ENCODE measurements at regions not wholly inside any gene's neighbourhood (a gene's known extent, or its start where the extent isn't known, plus 50 kb on each side); places are given as distances from the start of the nearest gene placed in this dataset.

- no peak for ATAC-seq (ENCODE audit: insufficient number of reproducible peaks, low FRiP score, low read depth)
- no peak overlapping the region for H3K27ac ChIP-seq
- no peaks in the 10 kb centered on the region for H3K4me1 ChIP-seq (ENCODE audit: control insufficient read depth in 1 of 2, low read depth in 2 of 2)
- no peak overlapping the region for H3K4me3 ChIP-seq
- H3K36me3 ChIP-seq = no peaks in the 10 kb centered on the region
- no peaks in the 10 kb centered on the region for H3K9me3 ChIP-seq
- H3K27me3 ChIP-seq (replicated peaks; ENCODE audit: insufficient read depth) = no peaks in the 10 kb centered on the region
- no peak for DNase-seq (ENCODE audit: low spot score)
- TF ChIP-seq CTCF (IDR thresholded peaks at IDR 0.05) = no peak
These were observed 911.7 kb upstream of the NCAM2 start for GRCh38 chr21:20086508-20086907.

GRCh38 chr21:20106368-20106767 is 891.8 kb upstream of the NCAM2 start:
- Histone ChIP-seq H3K36me3 (no peaks in the 10 kb centered on the region), H3K4me1 (ENCODE audit: control insufficient read depth in 1 of 2, low read depth in 2 of 2) (no peaks in the 10 kb centered on the region), H3K27me3 (replicated peaks; ENCODE audit: insufficient read depth) (no peaks in the 10 kb centered on the region), H3K27ac (no peak overlapping the region), H3K4me3 (no peak overlapping the region), H3K9me3 (no peaks in the 10 kb centered on the region)
- DNase-seq (ENCODE audit: low spot score) (no peak), ATAC-seq (ENCODE audit: insufficient number of reproducible peaks, low FRiP score, low read depth) (no peak)
- no peak for TF ChIP-seq CTCF (IDR thresholded peaks at IDR 0.05)

- Histone ChIP-seq H3K4me3 (no peak overlapping the region), H3K4me1 (ENCODE audit: control insufficient read depth in 1 of 2, low read depth in 2 of 2) (no peaks in the 10 kb centered on the region), H3K27ac (no peak overlapping the region), H3K27me3 (replicated peaks; ENCODE audit: insufficient read depth) (no peaks in the 10 kb centered on the region), H3K9me3 (no peaks in the 10 kb centered on the region), H3K36me3 (no peaks in the 10 kb centered on the region)
- ATAC-seq (ENCODE audit: insufficient number of reproducible peaks, low FRiP score, low read depth) = no peak
- no peak for DNase-seq (ENCODE audit: low spot score)
- TF ChIP-seq CTCF (IDR thresholded peaks at IDR 0.05) = no peak
These were observed 890.2 kb upstream of the NCAM2 start for GRCh38 chr21:20108016-20108415.

- Histone ChIP-seq H3K4me3 (no peak overlapping the region), H3K4me1 (ENCODE audit: control insufficient read depth in 1 of 2, low read depth in 2 of 2) (no peaks in the 10 kb centered on the region), H3K27me3 (replicated peaks; ENCODE audit: insufficient read depth) (no peaks in the 10 kb centered on the region), H3K36me3 (no peaks in the 10 kb centered on the region), H3K27ac (no peak overlapping the region), H3K9me3 (no peaks in the 10 kb centered on the region)
- TF ChIP-seq CTCF (IDR thresholded peaks at IDR 0.05) = no peak
- no peak for ATAC-seq (ENCODE audit: insufficient number of reproducible peaks, low FRiP score, low read depth)
- no peak for DNase-seq (ENCODE audit: low spot score)
These were observed 889.2 kb upstream of the NCAM2 start for GRCh38 chr21:20108976-20109540.

- TF ChIP-seq CTCF (IDR thresholded peaks at IDR 0.05) = no peak
- no peaks in the 10 kb centered on the region for H3K9me3 ChIP-seq
- H3K27me3 ChIP-seq (replicated peaks; ENCODE audit: insufficient read depth) = no peaks in the 10 kb centered on the region
- ATAC-seq (ENCODE audit: insufficient number of reproducible peaks, low FRiP score, low read depth) (no peak), DNase-seq (ENCODE audit: low spot score) (no peak)
- H3K4me3 ChIP-seq = no peak overlapping the region
- no peak overlapping the region for H3K27ac ChIP-seq
- H3K4me1 ChIP-seq (ENCODE audit: control insufficient read depth in 1 of 2, low read depth in 2 of 2) = no peaks in the 10 kb centered on the region
- H3K36me3 ChIP-seq = no peaks in the 10 kb centered on the region
These were observed 887.8 kb upstream of the NCAM2 start for GRCh38 chr21:20110368-20110767.
